BE2C (cell line): ENCODE measurements at regions not wholly inside any gene's neighbourhood (a gene's known extent, or its start where the extent isn't known, plus 50 kb on each side); places are given as distances from the start of the nearest gene placed in this dataset.

Source experiments
- DNase-seq: peaks from one replicate; pipeline ENCODE4 v3.0.0-alpha.2; 2020
- H3K27me3 ChIP-seq: fragments of 250-450 bp; sonication (Bioruptor Pico); 2 replicates; pipeline ENCODE4 v1.5.1; 2020; ENCODE audit warnings: mild to moderate bottlenecking
- H3K36me3 ChIP-seq: fragments of 250-450 bp; sonication (Bioruptor Pico); 2 replicates; pipeline ENCODE4 v1.5.1; 2020; ENCODE audit warnings: mild to moderate bottlenecking
- H3K4me1 ChIP-seq: fragments of 250-450 bp; sonication (Bioruptor Pico); 2 replicates; pipeline ENCODE4 v1.5.1; 2020
- H3K4me3 ChIP-seq: 2 replicates; pipeline ENCODE4 v1.5.1; 2011; ENCODE audit warnings: low read depth, low read length
- H3K9me3 ChIP-seq: fragments of 250-450 bp; sonication (Bioruptor Pico); 2 replicates; pipeline ENCODE4 v1.5.1; 2020
- CTCF ChIP-seq: IDR thresholded peaks from 2 replicates; pipeline ENCODE4 v1.5.1; 2012; ENCODE audit warnings: mild to moderate bottlenecking, low read depth, low read length

DNA sequence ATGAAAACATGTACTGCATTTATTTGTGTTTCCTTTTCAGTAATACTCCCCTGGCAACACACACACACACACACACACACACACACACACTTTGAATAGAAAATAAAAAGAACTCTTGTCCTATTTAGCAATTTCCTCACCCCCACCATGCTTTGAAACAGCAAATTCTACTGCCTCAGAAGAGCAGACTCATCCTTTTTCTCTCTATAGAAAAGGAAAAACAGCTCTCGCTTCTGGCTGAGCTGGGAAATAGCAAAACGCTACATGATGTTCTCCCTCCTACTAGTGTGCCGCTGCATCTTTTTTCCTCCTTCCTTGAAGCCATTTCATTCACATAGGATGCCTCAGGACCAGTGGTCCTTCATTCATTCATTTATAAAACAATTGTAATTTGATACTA lies 453.6 kb downstream of the CSNK1G3 start:
- H3K27me3 ChIP-seq = no peaks in the 10 kb centered on the region
- no peaks in the 10 kb centered on the region for H3K9me3 ChIP-seq
- no peak overlapping the region for H3K4me3 ChIP-seq
- no peaks in the 10 kb centered on the region; the same call in 1 of the 2 replicates for H3K4me1 ChIP-seq
- DNase-seq = no peak
- no peak for TF ChIP-seq CTCF
- H3K36me3 ChIP-seq = no peaks in the 10 kb centered on the region

DNA sequence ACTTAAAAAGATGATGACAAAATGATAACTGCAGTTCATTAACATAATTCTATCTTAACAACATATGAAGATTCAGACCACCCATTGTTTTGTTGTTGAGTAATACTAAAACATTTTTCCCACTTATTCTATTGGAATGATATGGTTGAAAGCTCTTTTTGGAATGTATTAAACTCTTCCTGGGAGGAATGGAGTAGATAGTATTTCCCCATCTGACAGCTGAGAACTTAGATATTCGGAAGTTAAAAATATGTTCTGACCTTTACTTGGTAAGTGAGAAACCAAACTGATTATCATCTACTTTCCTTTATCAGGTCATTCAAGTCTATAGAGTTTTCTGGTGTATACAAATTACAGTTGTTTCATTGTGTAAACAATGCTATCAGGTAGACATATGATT lies 452.9 kb downstream of the CSNK1G3 start:
- Histone ChIP-seq H3K9me3 (no peaks in the 10 kb centered on the region), H3K27me3 (no peaks in the 10 kb centered on the region), H3K4me3 (no peak overlapping the region), H3K36me3 (no peaks in the 10 kb centered on the region), H3K4me1 (no peaks in the 10 kb centered on the region; the same call in 1 of the 2 replicates)
- DNase-seq = no peak
- TF ChIP-seq CTCF = no peak

GRCh38 chr5:123960526-123960925 lies 448.5 kb downstream of the CSNK1G3 start:
- no peak for TF ChIP-seq CTCF
- Histone ChIP-seq H3K4me1 (no peaks in the 10 kb centered on the region; the same call in 1 of the 2 replicates), H3K9me3 (no peaks in the 10 kb centered on the region), H3K36me3 (no peaks in the 10 kb centered on the region), H3K27me3 (no peaks in the 10 kb centered on the region), H3K4me3 (no peak overlapping the region)
- no peak for DNase-seq

DNA sequence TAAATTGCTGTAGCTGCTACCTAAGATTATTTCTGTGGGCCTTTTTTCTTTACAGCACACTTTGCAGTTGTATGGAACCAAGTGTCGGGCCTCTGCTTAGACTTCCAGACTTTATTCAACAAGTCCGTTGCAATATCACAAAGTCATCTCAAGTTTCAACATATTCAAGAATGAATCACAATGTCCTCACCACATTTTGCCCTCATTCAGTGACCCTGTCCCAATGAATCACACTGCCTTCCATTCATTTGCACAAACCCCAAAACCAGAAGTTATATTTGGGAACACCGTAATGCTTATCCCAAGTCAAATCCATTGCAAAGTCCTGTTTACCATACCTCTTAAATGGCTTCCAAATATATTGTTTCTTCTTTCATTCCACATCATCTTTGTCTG lies 439.6 kb downstream of the CSNK1G3 start:
- H3K4me3 ChIP-seq = no peak overlapping the region
- H3K4me1 ChIP-seq = peaks cover 4% of the 10 kb centered on the region; the same call in 1 of the 2 replicates
- no peaks in the 10 kb centered on the region for H3K36me3 ChIP-seq
- H3K9me3 ChIP-seq = no peaks in the 10 kb centered on the region
- DNase-seq = no peak
- no peaks in the 10 kb centered on the region for H3K27me3 ChIP-seq
- no peak for TF ChIP-seq CTCF

GRCh38 chr5:123950701-123951581 lies 439.0 kb downstream of the CSNK1G3 start:
- H3K9me3 ChIP-seq = no peaks in the 10 kb centered on the region
- no peak overlapping the region for H3K4me3 ChIP-seq
- no peaks in the 10 kb centered on the region for H3K27me3 ChIP-seq
- H3K36me3 ChIP-seq = no peaks in the 10 kb centered on the region
- no peak for TF ChIP-seq CTCF
- peaks cover 4% of the 10 kb centered on the region; the same call in 1 of the 2 replicates for H3K4me1 ChIP-seq
- DNase-seq = no peak

- DNase-seq = no peak
- Histone ChIP-seq H3K9me3 (no peaks in the 10 kb centered on the region), H3K4me1 (peaks cover 4% of the 10 kb centered on the region; the same call in 1 of the 2 replicates), H3K4me3 (no peak overlapping the region), H3K27me3 (no peaks in the 10 kb centered on the region), H3K36me3 (no peaks in the 10 kb centered on the region)
- peak; percentile 34 for TF ChIP-seq CTCF
These were observed 437.9 kb downstream of the CSNK1G3 start for GRCh38 chr5:123949807-123950340.
